ENCODE measurements at regions not wholly inside any gene's neighbourhood (a gene's known extent, or its start where the extent isn't known, plus 50 kb on each side); places are given as distances from the start of the nearest gene placed in this dataset.

- Histone ChIP-seq H3K27me3 (ENCODE audit: control insufficient read depth in 2 of 2, insufficient read depth in 2 of 2, low read length in 2 of 2) (no peaks in the 10 kb centered on the region), H2AFZ (ENCODE audit: low read depth, low read length) (no peak overlapping the region), H3K79me2 (ENCODE audit: control insufficient read depth, insufficient read depth, low read length) (no peaks in the 10 kb centered on the region), H3K4me1 (ENCODE audit: control insufficient read depth, extremely low read depth, insufficient read depth, low read length) (no peaks in the 10 kb centered on the region), H3K27ac (ENCODE audit: insufficient read depth, low read depth, low read length) (no peak overlapping the region), H3K4me2 (ENCODE audit: insufficient read depth, low read length) (no peak overlapping the region), H4K20me1 (replicated peaks; ENCODE audit: control insufficient read depth, extremely low read depth, insufficient read depth, low read length) (no peaks in the 10 kb centered on the region), H3K9ac (replicated peaks; ENCODE audit: extremely low read depth, insufficient read depth, low read length) (no peak overlapping the region), H3K9me3 (replicated peaks; ENCODE audit: control insufficient read depth, insufficient read depth, low read length) (peaks cover 2% of the 10 kb centered on the region), H3K9me1 (replicated peaks; ENCODE audit: control insufficient read depth, extremely low read depth, insufficient read depth, low read length) (no peaks in the 10 kb centered on the region), H3K36me3 (ENCODE audit: control insufficient read depth in 2 of 2, extremely low read depth in 1 of 2, insufficient read depth in 2 of 2, low read length in 2 of 2) (no peaks in the 10 kb centered on the region), H3K4me3 (replicated peaks in 1 of 3; ENCODE audit: insufficient read depth in 1 of 3, low read depth in 1 of 3, low read length in 3 of 3) (no peak overlapping the region)
- no TSS peak for BruUV-seq (replicated peaks)
- ChIA-PET POLR2A (no interaction called here), CTCF (no interaction called here)
- DNase-seq (ENCODE audit: low read depth, low spot score) (no peak), FAIRE-seq (no peak)
- TF ChIP-seq JUN (IDR thresholded peaks at IDR 0.05; ENCODE audit: borderline replicate concordance, insufficient read depth, insufficient read length, low read depth) (no peak), MYC (IDR thresholded peaks at IDR 0.05; ENCODE audit: low read depth, low read length) (no peak), POLR2AphosphoS5 (IDR thresholded peaks at IDR 0.05; ENCODE audit: insufficient read depth, low read depth, low read length) (no peak), MAX (IDR thresholded peaks at IDR 0.05; ENCODE audit: insufficient read depth, insufficient read length) (no peak), POLR2A (IDR thresholded peaks at IDR 0.05; ENCODE audit: low read depth, low read length) (no peak), EZH2 (IDR thresholded peaks at IDR 0.05; ENCODE audit: borderline replicate concordance, low read depth, low read length, severe bottlenecking) (no peak), GATA2 (IDR thresholded peaks at IDR 0.05; ENCODE audit: insufficient read depth, insufficient read length, low read depth, low read length) (no peak), CTCF (IDR thresholded peaks at IDR 0.05; ENCODE audit: extremely low read depth in 1 of 2, insufficient read depth in 1 of 2, low read depth in 1 of 2, low read length in 2 of 2) (no peak), FOS (IDR thresholded peaks at IDR 0.05; ENCODE audit: borderline replicate concordance, insufficient read depth, low read length) (no peak)
- dilution Hi-C loops (cut with MboI; ENCODE audit: extremely low pct_ligation_motif_present, low sequenced_read_pairs) (no loop called here), intact Hi-C loops (cut with micrococcal nuclease) (no loop called here)
Measured at GRCh38 chr3:68342426-68342825, 589.9 kb downstream of the TAFA4 start.

Data from endothelial cell of umbilical vein (primary cell).